HepG2 (cell line): ENCODE measurements at regions not wholly inside any gene's neighbourhood (a gene's known extent, or its start where the extent isn't known, plus 50 kb on each side); places are given as distances from the start of the nearest gene placed in this dataset.

Source experiments
- ATAC-seq: fragments of 200-7000 bp; cut with Tn5 transposase; 3 replicates; pipeline ENCODE4 v1.9.1; 2020; ENCODE audit warnings: mild to moderate bottlenecking, moderate library complexity
- BruUV-seq: library from RNA; stranded (reverse); fragments of 400-500 nt; replicated peaks from 2 replicates; lab custom pipeline; 2021; lab: Mats Ljungman, UMichigan
- CTCF ChIA-PET: fragments of 300-600 bp; formaldehyde crosslinking; extraction: SDS; loops from one replicate; lab custom pipeline; 2021; ENCODE audit warnings: low total read pairs, inconsistent platforms, low intra/inter-chr PET ratio; lab: Yijun Ruan, JAX
- POLR2A ChIA-PET: fragments of 350-600 bp; sonication (Branson Sonifier 250); formaldehyde crosslinking; loops from one replicate; lab custom pipeline; 2020; ENCODE audit warnings: antibody characterized with exemption, inconsistent platforms; lab: Yijun Ruan, JAX
- DNase-seq: peaks from one replicate; pipeline ENCODE4 v3.0.0-alpha.2; 2015; ENCODE audit warnings: low spot score
- FAIRE-seq: peaks from 3 replicates; lab custom pipeline; 2011; peaks lifted over from hg19 to GRCh38; lab: Jason Lieb, UNC
- H2AFZ ChIP-seq: one replicate; pipeline ENCODE4 v1.6.1; 2011; ENCODE audit warnings: low read length, inconsistent platforms
- H3K27ac ChIP-seq: fragments of 300-600 bp; 3 replicates; pipeline ENCODE4 v1.8.0; 2011; ENCODE audit warnings: mixed run types, mild to moderate bottlenecking, mixed read lengths, low read length, inconsistent platforms; ENCODE audit not compliant: insufficient read depth; ENCODE audit errors: extremely low read length
- H3K27me3 ChIP-seq, 2 experiments: fragments of 200-600 bp in 1 of 2; 2 replicates in 1 of 2; 3 replicates in 1 of 2; pipeline versions ENCODE4 v1.6.0 to v1.8.0; 2011; ENCODE audit warnings: low read length in 2 of 2, mild to moderate bottlenecking in 2 of 2, moderate library complexity in 2 of 2, inconsistent platforms in 1 of 2; ENCODE audit not compliant: insufficient read depth in 2 of 2, control insufficient read depth in 1 of 2
- H3K36me3 ChIP-seq, 2 experiments: fragments of 200-600 bp in 1 of 2; replicated peaks in 1 of 2; 2 replicates in 1 of 2; 3 replicates in 1 of 2; pipeline versions ENCODE4 v1.5.1 to v1.8.0; 2011; ENCODE audit warnings: low read length in 2 of 2, inconsistent platforms in 1 of 2; ENCODE audit not compliant: insufficient read depth in 2 of 2, control insufficient read depth in 1 of 2
- H3K4me1 ChIP-seq: 2 replicates; pipeline ENCODE4 v1.5.1; 2012; ENCODE audit warnings: low read length, inconsistent platforms; ENCODE audit not compliant: insufficient read depth
- H3K4me2 ChIP-seq: 2 replicates; pipeline ENCODE4 v1.6.0; 2011; ENCODE audit warnings: low read depth, low read length, inconsistent platforms
- H3K4me3 ChIP-seq, 3 experiments: fragments of 200-600 bp in 1 of 3; sonication (generic), shearing (Covaris generic) in 1 of 3; replicated peaks in 1 of 3; 2 replicates each; pipeline ENCODE4 v1.5.1; 2011 to 2016; ENCODE audit warnings: low read length in 3 of 3, inconsistent platforms in 2 of 3, low read depth in 2 of 3, mild to moderate bottlenecking in 2 of 3, control low read depth in 1 of 3, mixed read lengths in 1 of 3; ENCODE audit not compliant: insufficient read depth in 1 of 3
- H3K79me2 ChIP-seq: one replicate; pipeline ENCODE4 v1.6.1; 2011; ENCODE audit warnings: low read length, inconsistent platforms; ENCODE audit not compliant: insufficient read depth
- H3K9ac ChIP-seq: 2 replicates; pipeline ENCODE4 v1.6.0; 2011; ENCODE audit warnings: mild to moderate bottlenecking, low read depth, low read length, inconsistent platforms; ENCODE audit not compliant: insufficient read depth
- H3K9me3 ChIP-seq: 2 replicates; pipeline ENCODE4 v1.5.1; 2012; ENCODE audit warnings: mild to moderate bottlenecking, low read length
- H4K20me1 ChIP-seq: 2 replicates; pipeline ENCODE4 v1.6.0; 2011; ENCODE audit warnings: inconsistent platforms, mild to moderate bottlenecking, low read length, moderate library complexity; ENCODE audit not compliant: insufficient read depth
- ARNT ChIP-seq: fragments of 450-650 bp; IDR thresholded peaks from 2 replicates; pipeline ENCODE4 v1.6.1; 2017
- KDM2A ChIP-seq: sonication (generic); formaldehyde crosslinking; IDR thresholded peaks from 2 replicates; pipeline ENCODE4 v1.4.0; 2020; ENCODE audit warnings: low read depth, missing genetic modification reagents, borderline replicate concordance
- KDM5A ChIP-seq: fragments of 200-600 bp; sonication (generic); IDR thresholded peaks from 2 replicates; pipeline ENCODE4 v1.7.0; 2018; ENCODE audit warnings: antibody characterized with exemption, mild to moderate bottlenecking, low read length, borderline replicate concordance
- NFE2L2 ChIP-seq: fragments of 150-350 bp; IDR thresholded peaks from 2 replicates; pipeline ENCODE4 v1.6.1; 2014; ENCODE audit warnings: low read length
- RBM22 ChIP-seq: fragments of 200-400 bp; formaldehyde crosslinking; optimal IDR thresholded peaks from 2 replicates; pipeline ENCODE3; 2017; ENCODE audit warnings: mild to moderate bottlenecking, low read length, moderate library complexity
- SCMH1 ChIP-seq: sonication (generic); formaldehyde crosslinking; IDR thresholded peaks from 2 replicates; pipeline ENCODE4 v1.9.0; 2021; ENCODE audit warnings: missing genetic modification reagents, mild to moderate bottlenecking, borderline replicate concordance
- SETDB1 ChIP-seq: sonication (generic); formaldehyde crosslinking; IDR thresholded peaks from 2 replicates; pipeline ENCODE4 v1.5.1; 2020; ENCODE audit warnings: missing genetic modification reagents, mild to moderate bottlenecking, borderline replicate concordance
- ZC3H13 ChIP-seq: sonication (generic); formaldehyde crosslinking; IDR thresholded peaks from 2 replicates; pipeline ENCODE4 v1.8.1; 2023; ENCODE audit warnings: mild to moderate bottlenecking, missing genetic modification reagents, moderate library complexity
- ZFP82 ChIP-seq: sonication (generic); formaldehyde crosslinking; IDR thresholded peaks from 2 replicates; pipeline ENCODE4 v1.5.1; 2020; ENCODE audit warnings: mild to moderate bottlenecking, missing genetic modification reagents, borderline replicate concordance
- ZIK1 ChIP-seq: sonication (generic); formaldehyde crosslinking; IDR thresholded peaks from 2 replicates; pipeline ENCODE4 v1.5.0; 2020; ENCODE audit warnings: mild to moderate bottlenecking, low read depth, missing genetic modification reagents, borderline replicate concordance
- ZNF644 ChIP-seq: IDR thresholded peaks from 2 replicates; pipeline ENCODE4 v1.6.1; 2016; ENCODE audit warnings: low read depth
- ZNF775 ChIP-seq: sonication (generic); formaldehyde crosslinking; IDR thresholded peaks from 2 replicates; pipeline ENCODE4 v1.4.0; 2020; ENCODE audit warnings: missing genetic modification reagents, mild to moderate bottlenecking, moderate library complexity, borderline replicate concordance
- WGBS: methylation state at CpG from one replicate; pipeline ENCODE4 v1.1.6; 2017; ENCODE audit warnings: low lambda C conversion rate; 5-methylcytosine and 5-hydroxymethylcytosine counted together
- in situ Hi-C: cut with HindIII; loops from 2 replicates; pipeline ENCODE4 v1.10.0; 2017; ENCODE audit warnings: low pct_unique_long_range_greater_than_20kb; ENCODE audit not compliant: extremely low pct_ligation_motif_present
- intact Hi-C: fragments of 100-400 bp; cut with micrococcal nuclease; formaldehyde crosslinking; loops from one replicate; pipeline ENCODE4 v1.10.0; 2022; ENCODE audit not compliant: unreplicated experiment

- TF ChIP-seq ZFP82 (no peak), KDM5A (no peak), ZNF775 (no peak)
Observed at GRCh38 chr6:154605178-154605881, 94.8 kb upstream of the CNKSR3 start (continued).

- no peak overlapping the region for H2AFZ ChIP-seq
- no peak overlapping the region for H3K27ac ChIP-seq
- H3K4me2 ChIP-seq: no peak overlapping the region
- no peaks in the 10 kb centered on the region for H4K20me1 ChIP-seq
- no peaks in the 10 kb centered on the region for H3K36me3 ChIP-seq
- H3K27me3 ChIP-seq: no peaks in the 10 kb centered on the region
- TF ChIP-seq SETDB1 (CRISPR knock-in tag) (no peak), KDM2A (CRISPR knock-in tag) (no peak), ARNT (no peak), ZNF644 (CRISPR knock-in tag) (no peak), NFE2L2 (no peak), RBM22 (no peak), ZIK1 (CRISPR knock-in tag) (no peak), ZC3H13 (CRISPR knock-in tag) (no peak), SCMH1 (CRISPR knock-in tag) (no peak)
- BruUV-seq: no TSS peak
- in situ Hi-C loops: no loop called here
- CTCF ChIA-PET: no interaction called here
- H3K79me2 ChIP-seq: no peaks in the 10 kb centered on the region
- no peak overlapping the region for H3K9ac ChIP-seq
- no peak for ATAC-seq
- FAIRE-seq: no peak
- POLR2A ChIA-PET: no interaction called here
- 60% methylated on average over 7 of the region's 7 CpGs for WGBS
- H3K4me3 ChIP-seq: no peak overlapping the region
- intact Hi-C loops: no loop called here
- no peaks in the 10 kb centered on the region for H3K9me3 ChIP-seq
- DNase-seq: no peak
- no peaks in the 10 kb centered on the region for H3K4me1 ChIP-seq
Observed at GRCh38 chr6:154605882-154606370, 95.4 kb upstream of the CNKSR3 start.
